UCSD-AML1 (cell line): ENCODE measurements at regions not wholly inside any gene's neighbourhood (a gene's known extent, or its start where the extent isn't known, plus 50 kb on each side); places are given as distances from the start of the nearest gene placed in this dataset.

Experiments
- DNase-seq: peaks from one replicate; lab custom pipeline; 2025; ENCODE audit not compliant: unreplicated experiment; lab: John Stamatoyannopoulos, UW

DNA sequence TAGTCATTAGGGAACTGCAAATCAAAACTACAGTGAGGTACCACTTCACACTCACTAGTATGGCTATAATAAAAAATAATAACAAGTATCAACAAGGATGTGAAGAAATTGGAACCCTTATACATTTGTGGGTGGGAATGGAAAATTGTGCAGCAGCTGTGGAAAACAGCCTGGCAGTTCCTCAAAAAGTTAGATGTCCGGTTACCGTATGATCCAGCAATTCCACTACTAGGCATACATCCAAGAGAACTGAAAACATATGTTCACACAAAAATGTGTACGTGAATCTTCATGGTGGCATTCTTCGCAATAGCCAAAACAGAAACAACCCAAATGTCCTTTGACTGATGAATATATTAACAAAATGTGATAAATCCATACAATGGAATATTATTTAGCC lies 187.9 kb upstream of the LYSMD4 start:
- DNase-seq: no peak

DNA sequence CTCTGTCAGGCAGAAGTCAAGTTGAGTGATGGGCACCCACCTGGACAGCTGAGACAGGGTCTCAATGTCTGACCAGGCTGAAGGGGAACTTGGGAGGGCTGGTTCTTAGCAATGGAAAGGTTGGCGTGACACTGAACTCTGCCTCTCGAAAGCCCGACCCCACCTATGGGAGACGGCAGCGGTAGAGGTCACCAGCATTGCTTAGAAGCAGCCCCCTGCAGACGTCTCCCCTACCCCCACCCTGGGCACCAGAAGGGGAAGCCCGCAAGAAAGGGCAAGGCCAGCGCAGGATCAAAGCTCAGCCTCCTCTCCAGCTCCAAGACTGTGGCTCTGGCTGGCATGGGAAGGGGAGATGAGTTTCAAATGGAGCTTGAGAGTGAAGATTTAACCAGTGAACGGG lies 184.8 kb upstream of the LYSMD4 start:
- DNase-seq: no peak

DNA sequence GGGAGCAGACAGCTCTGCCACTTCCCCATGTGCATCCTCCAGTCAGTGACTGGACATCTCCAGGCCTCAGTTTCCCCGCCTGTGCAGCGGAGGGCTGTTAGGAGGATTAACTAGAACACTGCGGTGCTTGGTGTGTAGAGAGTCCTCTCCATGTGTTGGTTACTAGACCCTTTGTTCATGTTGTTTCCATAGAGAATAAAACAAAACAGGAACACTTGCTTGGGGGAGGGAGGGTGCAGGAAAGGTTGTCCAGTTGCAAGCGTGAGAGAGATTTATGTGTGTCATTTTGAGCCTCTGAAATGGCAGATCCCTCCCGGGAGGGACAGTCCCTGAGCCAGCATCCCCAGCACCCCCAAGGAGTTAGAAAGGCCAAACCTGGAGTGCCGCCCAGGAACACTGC lies 184.0 kb upstream of the LYSMD4 start:
- DNase-seq: no peak

DNA sequence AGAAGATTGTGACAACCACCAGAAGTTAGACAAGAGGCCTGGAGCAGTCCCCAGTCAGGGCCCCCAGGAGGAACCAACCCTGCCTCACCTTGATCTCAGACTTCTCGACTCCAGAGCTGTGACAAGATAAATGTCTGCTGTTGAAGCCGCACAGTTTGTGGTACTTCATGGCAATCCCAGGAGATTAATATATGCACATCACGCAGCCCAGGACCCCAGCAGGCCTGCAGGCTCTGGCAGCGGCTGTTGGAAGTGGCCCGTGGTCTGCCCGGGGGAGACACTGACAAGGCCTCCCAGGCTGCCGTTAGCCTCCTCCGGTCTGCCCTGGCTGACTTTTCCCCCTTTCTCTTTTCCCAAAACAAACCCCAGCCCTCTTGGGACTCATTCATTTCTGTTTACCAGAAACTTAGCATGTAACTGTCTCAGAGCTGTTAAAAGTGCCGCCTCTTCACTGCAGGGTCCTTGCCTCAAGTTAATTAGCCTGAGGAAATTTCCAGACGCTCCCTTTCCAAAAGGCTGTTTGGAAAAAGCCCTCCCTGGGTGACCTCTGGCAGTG lies 183.5 kb upstream of the LYSMD4 start:
- DNase-seq: no peak

DNA sequence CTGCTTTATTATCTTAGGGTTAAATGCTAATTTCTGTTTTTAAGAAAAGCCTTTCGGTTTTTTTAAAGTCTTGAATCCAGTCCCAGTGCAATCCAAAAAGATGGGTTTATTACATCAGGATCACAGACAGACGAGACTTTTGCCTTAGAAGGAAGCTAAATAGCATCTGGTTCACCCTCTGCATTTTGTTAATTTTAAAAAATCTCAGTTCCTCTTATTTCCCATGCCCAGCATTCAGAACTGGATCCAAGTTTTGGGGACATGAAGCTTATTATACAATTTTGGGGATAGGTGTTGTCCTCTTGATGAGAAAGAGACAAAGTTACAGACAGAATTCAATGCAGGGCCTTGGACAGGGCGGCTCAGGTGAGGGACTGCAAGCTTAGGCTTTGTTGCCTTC lies 181.5 kb upstream of the LYSMD4 start:
- DNase-seq: no peak

DNA sequence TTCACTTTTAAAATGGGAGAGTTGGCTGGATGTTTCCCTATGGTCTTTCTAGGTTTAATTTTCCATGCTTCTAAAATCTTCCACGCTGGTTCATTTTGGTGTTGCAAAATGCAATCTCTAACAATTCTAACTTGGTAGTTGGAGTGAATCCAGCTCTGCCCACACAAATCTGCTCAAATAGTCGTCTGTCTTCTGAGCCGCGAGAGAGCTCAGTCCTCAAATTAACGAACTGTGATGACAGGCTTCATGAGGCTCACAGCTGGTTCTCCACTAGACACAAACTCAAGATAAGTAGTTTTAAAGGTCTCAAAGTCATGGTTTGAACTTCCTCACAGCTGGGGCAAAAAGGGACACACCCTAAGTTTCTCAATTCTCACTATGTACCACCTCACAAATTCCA lies 178.6 kb upstream of the LYSMD4 start:
- no peak for DNase-seq

DNA sequence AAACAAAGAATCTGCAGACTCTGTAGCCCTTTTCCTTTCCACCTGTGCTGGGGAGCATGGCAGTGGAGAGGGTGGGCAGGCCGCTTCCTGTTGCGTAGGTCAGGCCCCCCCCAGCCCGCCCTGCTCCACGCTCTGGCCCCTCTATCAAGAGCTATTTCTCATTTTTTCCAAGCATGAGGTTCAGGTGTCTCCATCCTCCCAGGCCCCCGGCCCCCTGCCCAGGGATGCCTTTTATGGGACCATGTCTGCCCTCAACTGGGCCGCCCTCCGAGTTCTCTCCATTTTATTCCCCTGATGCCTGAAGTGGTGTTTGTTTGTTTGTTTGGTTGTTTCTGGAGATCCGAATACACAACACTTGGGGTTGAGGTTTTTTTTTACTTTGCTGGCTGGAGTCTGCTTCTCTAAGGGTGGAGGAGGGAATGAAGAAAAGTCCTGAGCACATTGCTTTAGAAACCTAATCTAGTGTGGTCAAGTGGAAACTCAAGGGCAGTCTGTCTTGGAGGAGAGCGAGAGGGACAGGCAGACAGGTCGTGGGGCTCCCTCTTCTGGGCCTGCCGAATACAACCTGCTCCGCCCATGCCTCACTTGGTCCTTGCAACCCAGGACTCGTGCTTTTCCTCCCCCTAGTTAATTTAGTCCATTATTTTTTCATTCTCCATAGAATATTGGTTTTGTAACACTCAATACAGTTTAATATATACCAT lies 176.5 kb upstream of the LYSMD4 start:
- DNase-seq: no peak

DNA sequence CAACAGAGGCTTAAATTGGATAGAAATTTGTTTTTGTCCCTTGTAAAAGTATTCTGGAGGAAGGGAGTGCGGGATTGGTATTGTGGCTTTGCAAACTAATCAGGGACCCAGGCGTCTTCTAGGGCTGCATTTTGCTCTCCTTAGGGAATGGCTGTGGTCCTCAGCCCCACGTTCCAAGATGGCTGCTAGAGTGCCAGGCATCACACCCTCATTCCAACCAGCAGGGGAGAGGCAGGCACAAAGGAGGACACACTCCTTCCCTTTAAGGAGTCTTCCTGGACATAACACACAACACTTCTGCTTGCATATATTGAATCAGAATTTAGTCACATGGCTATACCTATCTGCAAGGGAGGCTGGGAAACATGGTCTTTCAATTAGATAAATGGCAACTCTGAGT lies 174.5 kb upstream of the LYSMD4 start:
- no peak for DNase-seq

DNA sequence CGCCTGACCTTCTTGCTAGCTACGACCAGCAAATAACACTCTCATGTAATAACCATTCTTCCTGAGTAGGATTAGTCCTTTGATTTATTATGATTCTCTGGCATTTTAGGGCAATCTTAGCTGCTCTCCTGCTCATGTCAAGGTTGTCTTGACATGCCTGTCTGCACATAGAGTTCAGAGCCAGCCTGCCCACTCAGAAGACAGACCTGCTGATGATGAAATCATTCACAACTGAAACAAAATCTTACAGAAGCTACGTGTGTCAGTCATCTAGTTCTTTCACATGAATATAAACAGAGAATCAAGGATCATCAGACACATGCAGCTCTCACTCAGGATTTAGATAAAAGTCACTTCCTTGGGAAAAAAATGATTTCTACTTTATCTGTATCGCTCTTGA lies 173.6 kb upstream of the LYSMD4 start:
- no peak for DNase-seq

DNA sequence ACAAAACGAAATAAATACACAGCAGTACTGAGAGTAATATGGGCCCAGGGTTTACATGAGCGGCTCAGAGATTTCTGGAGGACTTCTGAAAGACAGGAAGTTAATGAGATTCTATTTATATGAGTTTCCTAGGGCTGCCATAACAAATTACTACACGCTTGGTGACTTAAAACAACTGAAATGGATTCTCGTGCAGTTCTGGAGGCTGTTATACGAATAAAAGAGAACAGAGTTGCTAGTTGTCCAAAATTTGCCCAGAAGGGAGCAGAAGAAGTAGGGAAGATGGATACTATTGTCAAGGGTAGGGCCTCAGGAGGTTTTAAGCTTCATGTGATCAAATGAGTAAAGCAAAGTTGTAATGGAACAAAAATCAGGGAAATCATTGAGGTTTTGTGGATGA lies 173.1 kb upstream of the LYSMD4 start:
- DNase-seq: no peak

DNA sequence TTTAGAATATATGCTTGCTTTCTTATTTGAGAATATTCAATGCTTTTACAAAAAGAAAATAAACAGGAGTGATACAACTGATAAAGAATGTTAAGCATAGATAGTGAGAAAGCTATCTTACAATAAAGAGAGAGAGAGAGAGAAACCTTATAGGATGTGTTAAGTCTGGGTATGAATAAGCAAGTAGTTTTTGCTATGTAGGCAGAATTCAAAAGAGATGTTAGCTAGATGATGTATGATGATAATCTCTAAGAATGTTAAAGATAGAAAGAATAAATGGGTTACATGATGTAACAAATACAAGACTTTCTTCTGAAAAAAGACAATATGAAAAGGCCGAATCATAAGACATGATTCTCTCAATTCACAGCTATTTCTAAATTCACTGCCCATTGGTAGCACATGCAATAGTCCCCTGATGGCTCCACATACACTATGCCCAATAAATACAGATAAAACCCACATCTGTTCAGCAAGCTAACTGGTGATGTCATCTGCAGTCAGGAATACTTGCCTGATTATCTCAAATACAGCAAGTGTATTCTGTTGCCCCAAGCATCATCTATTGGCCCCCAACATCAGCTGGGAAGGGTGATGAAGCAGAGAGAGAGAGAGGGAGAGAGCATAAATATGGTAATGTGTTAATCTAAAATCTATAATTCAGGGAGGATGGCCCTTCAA lies 169.2 kb upstream of the LYSMD4 start:
- no peak for DNase-seq

DNA sequence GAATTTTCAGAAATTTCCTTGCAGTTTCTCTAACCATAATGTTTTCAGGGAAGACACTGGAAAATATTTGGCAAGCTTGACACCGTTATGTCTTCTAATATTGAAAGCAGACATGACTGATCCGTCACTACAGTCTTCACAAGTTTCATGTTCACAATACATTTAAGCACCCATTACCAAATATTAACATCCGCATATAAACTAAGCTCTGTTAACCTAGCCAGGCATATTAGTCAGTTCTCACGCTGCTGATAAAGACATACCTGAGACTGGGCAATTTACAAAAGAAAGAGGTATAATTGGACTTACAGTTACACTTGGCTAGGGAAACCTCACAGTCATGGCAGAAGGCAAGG lies 162.7 kb upstream of the LYSMD4 start:
- no peak for DNase-seq

DNA sequence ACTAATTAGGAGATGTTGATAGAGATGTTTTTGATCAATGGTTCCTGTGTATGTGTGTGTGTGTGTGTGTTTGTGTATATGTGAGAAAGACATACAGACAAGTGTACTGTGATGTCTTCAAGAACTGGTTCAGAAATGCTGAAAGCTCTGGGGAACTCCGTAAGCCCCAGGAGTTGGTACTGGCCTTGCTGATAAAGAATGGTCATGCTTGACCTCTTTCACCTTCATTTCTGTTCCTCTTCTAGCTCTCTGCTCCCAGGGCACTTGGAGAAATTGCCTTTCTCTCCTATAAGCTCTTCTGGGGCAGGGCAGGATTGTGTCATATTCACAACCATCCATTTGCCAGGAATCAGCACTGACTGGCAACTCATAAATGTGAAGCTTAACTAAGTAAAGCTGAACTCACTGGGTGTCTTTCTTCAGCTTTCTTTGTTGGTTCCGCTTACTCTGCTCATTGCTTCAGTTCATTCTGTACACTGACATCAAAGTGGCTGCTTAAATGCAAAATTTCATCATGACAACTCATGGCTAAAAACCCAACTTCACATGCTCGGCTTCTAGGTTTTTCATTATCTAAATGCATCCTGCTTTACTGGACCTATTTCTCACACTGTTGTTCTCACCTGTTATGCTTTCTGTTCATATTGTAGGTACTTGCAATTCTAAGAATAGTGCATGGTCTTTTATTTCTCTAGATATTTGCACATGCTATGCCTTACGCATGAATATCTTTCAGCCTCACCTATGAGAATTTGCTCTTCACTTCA lies 162.1 kb upstream of the LYSMD4 start:
- no peak for DNase-seq

DNA sequence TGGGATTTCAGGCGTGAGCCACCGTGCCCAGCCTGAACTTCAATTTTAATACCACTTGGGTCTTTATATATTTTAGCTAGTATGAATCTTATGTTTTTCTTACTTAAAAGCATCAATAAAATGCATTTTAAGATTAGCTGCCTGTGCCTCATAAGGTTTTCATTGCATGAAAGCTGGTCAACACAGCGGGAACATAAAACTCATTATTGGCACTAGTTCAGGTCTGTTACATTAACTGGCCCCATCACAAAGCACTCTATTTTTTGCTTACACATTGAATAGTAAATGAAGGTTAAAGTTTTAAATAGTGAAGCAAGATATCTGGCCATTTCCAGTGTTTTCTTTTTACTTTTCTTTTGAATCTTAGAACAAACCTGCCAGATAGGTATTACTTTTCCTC lies 145.6 kb upstream of the LYSMD4 start:
- DNase-seq: no peak

DNA sequence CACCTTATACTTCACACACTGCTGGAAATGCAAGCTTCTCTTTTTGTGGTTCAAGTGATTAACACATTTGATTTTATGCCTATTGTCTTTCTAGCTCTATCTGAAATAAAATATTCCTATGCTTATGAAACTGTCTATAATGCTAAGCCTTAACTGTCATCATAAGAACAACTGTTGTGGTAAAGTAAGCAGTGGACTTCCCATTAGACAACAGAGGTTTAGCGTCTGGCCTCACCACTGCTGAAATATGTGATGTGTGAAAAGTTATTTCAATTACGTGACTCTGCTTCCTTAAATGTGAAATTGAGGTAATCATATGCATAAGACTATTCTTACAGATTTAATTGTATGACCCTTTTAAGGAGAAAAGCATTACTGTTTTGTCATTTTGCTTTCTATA lies 140.2 kb upstream of the LYSMD4 start:
- DNase-seq: no peak

DNA sequence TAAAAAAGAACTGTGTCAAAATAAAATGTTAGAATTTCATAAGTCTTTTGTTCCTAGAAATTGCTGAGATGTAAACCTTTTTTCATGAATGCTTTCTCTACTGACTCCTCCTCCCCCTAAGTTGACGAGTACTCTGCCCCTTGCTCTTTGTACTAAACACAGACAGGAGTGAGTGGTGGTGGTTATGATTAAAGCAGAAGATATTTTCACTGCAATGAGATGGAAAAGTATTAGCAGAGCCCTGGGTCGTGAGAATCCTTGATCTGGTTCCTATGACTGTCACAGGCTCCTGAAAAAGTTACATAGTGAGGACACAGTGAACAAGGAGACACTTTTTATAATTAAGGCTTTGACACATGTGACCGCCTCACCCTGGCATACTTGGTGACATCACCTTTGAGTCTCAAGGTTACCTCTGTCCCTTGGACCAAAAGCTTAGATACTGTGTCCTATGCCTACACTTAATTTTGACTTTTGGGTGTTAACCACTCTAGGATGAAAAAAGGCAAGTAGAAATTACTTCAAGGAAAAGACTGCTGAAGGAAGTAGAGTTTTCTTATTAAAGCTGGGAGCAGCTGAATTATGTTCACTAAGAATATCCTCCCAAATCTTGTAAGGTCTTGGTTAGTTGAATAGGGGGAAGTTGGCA lies 130.4 kb upstream of the LYSMD4 start:
- no peak for DNase-seq

DNA sequence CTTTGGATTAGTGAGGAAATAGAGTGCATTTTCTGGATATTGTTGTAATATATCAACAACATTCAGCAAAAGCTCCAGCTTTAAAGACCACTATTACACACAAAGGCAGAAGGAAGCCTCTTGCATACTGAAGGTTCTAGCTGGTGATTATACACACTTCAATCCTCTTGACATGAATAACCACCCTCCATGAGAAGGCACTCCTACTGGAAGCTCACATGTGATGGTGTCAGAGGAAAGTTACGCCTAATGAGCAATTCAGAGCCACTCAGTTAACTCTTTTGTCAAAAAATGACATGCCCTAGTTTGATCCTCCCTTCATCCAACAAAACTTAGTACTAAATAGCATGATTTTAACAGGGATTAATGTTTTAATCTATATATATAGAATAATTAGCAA lies 124.6 kb upstream of the LYSMD4 start:
- DNase-seq: no peak

DNA sequence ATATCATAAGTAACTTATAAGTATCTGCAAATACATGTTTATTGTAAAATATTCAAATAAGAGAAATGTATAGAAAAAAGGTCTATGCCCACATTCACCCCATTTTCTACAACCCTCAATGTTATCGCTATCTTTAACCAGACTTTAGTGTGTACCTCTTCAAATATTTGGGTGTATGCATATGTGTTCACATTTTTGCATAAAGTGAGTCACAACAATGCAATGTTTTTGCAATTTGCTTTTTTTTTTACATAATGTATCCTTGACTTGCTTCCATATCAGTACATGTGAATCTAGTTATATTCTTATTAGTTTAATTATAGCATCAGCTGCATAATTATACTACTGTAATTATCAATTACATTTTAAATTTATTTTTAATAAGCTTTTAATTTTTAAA lies 117.3 kb upstream of the LYSMD4 start:
- DNase-seq: no peak

DNA sequence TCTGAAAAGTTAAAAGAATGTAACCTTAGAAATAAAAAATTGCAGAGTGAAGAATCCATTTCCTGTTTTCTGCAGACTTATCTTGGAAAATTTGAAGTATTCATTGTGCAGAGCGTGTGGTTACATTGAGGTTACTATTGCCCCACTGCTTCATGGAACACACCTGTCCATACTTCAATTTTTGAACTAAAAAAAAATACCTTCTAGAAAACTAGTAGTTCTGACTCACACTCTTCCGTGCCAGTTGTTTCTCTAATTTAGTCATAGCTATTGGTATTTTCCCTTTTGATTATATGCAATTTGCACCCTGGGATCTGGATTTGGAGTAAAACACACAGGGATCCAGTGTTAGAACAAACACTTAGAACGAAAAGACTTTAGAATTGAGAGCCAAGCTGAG lies 111.8 kb upstream of the LYSMD4 start:
- no peak for DNase-seq

DNA sequence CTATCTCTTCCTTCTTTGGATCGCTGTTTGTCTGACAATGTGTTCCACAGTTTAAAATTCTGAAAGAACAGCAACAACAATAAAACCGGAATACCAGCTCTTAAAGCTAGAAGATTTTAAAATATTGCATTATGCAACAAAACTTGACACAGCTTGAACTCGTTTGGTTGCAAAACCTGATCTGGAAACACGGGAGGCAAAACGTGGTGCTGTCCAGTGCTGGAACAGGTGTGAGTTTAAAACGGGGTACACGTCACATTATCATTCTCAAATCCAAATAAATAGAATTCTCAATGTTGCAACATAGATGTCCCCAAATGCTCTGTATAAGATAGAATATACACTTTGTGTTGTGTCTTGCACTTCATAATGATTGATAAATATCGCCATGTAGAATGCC lies 110.9 kb upstream of the LYSMD4 start:
- no peak for DNase-seq

DNA sequence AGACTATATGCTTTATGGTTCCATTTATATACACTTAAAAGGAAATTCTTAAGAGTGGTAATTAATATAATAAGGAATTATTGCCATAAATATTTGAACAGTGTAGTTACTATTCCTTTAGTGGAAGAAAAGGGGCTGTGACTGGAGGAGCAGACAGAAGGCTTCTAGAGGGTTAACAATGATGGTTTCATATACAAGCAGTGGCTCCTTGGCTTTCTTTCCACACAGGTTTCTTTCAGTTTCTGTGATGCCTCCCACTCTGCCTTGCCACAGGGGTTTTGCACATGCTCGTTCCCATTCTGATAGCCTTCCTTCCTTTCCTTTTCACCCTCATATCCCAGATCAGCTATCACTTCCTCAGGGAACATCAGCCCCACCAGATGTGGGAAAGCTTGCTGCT lies 108.8 kb upstream of the LYSMD4 start:
- no peak for DNase-seq
